Breast epithelium (tissue), 3 donors: ENCODE measurements at regions not wholly inside any gene's neighbourhood (a gene's known extent, or its start where the extent isn't known, plus 50 kb on each side); places are given as distances from the start of the nearest gene placed in this dataset.

Source experiments
- CTCF ChIP-seq, 3 donors: fragments of 450-650 bp; IDR thresholded peaks; one replicate each; pipeline ENCODE4 v1.5.1; 2016 to 2017; ENCODE audit warnings: antibody characterized with exemption in 3 of 3, mild to moderate bottlenecking in 3 of 3, moderate library complexity in 3 of 3
- POLR2A ChIP-seq: fragments of 450-650 bp; IDR thresholded peaks from one replicate; pipeline ENCODE4 v1.6.1; 2016; ENCODE audit warnings: antibody characterized with exemption, mild to moderate bottlenecking, moderate library complexity
- POLR2AphosphoS5 ChIP-seq, 3 donors: sonication (generic); formaldehyde crosslinking; IDR thresholded peaks; one replicate each; pipeline ENCODE4 v1.6.1; 2017; ENCODE audit warnings: antibody characterized with exemption in 3 of 3

- TF ChIP-seq POLR2A (no peak), POLR2AphosphoS5 (IDR thresholded peaks at IDR 0.05) (no peak), CTCF (IDR thresholded peaks at IDR 0.05) (no peak)
Measured at GRCh38 chr17:5640726-5641125, 56.4 kb upstream of the NLRP1 start.
